WTC11 (cell line): ENCODE measurements at regions not wholly inside any gene's neighbourhood (a gene's known extent, or its start where the extent isn't known, plus 50 kb on each side); places are given as distances from the start of the nearest gene placed in this dataset.

Experiments
- JUN ChIP-seq: sonication (generic); formaldehyde crosslinking; IDR thresholded peaks from 2 replicates; pipeline ENCODE4 v1.8.0; 2023; ENCODE audit warnings: mild to moderate bottlenecking, missing genetic modification reagents
- TF ChIP-seq, protein P1 (sequence below): fragments of 200-600 bp; IDR thresholded peaks from 2 replicates; pipeline ENCODE4 v1.8.0; 2022; ENCODE audit warnings: antibody characterized with exemption

DNA sequence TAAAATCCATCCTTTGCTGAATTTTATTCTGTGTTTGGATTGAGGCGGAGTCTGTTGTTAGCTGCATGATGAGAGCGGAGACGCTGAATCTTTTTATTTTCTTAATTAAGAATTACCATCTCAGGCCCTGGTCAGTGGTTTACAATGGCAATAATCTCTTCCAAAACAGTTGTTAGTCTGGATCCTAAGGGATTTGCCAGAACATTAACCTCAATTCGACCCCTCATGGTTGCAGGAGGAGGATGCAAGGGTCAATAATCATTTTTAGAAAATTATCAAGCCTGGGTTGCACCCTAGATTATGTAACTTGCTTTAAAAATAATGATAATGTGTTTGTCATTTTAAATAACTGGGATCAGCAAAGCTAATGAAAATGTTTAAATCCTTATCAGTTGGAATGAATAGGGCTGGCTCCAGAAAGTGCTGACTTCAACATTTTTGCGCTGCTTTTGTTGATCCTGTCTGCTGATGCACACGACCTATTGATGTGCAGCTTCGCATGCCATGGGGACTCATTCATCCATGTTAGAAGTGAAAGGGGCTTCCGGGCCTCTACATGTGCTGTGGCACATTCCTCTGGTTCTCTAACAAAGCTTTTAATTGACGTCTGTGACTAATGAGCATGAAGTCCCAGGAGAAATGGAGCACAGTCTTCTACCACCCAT is 80.7 kb upstream of the KIAA1217 start:
- TF ChIP-seq JUN (CRISPR knock-in tag), result no peak
- TF ChIP-seq, protein P1, sequence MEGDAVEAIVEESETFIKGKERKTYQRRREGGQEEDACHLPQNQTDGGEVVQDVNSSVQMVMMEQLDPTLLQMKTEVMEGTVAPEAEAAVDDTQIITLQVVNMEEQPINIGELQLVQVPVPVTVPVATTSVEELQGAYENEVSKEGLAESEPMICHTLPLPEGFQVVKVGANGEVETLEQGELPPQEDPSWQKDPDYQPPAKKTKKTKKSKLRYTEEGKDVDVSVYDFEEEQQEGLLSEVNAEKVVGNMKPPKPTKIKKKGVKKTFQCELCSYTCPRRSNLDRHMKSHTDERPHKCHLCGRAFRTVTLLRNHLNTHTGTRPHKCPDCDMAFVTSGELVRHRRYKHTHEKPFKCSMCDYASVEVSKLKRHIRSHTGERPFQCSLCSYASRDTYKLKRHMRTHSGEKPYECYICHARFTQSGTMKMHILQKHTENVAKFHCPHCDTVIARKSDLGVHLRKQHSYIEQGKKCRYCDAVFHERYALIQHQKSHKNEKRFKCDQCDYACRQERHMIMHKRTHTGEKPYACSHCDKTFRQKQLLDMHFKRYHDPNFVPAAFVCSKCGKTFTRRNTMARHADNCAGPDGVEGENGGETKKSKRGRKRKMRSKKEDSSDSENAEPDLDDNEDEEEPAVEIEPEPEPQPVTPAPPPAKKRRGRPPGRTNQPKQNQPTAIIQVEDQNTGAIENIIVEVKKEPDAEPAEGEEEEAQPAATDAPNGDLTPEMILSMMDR, result no peak
